H1 (cell line): ENCODE measurements at regions not wholly inside any gene's neighbourhood (a gene's known extent, or its start where the extent isn't known, plus 50 kb on each side); places are given as distances from the start of the nearest gene placed in this dataset.

Experiments used
- EP300 ChIP-seq, 2 experiments: IDR thresholded peaks; 1 replicate in 1 of 2; 2 replicates in 1 of 2; pipeline ENCODE4 v1.6.1; 2011 to 2012; ENCODE audit warnings: low read depth in 2 of 2, low read length in 2 of 2, mild to moderate bottlenecking in 2 of 2, borderline replicate concordance in 1 of 2, inconsistent platforms in 1 of 2, moderate library complexity in 1 of 2
- GABPA ChIP-seq: IDR thresholded peaks from 2 replicates; pipeline ENCODE4 v1.6.1; 2011; ENCODE audit warnings: mild to moderate bottlenecking, low read length, moderate library complexity, borderline replicate concordance; ENCODE audit not compliant: insufficient read depth

GRCh38 chr3:79994397-79994796 lies 226.6 kb upstream of the ROBO1 start:
- TF ChIP-seq EP300 (IDR thresholded peaks at IDR 0.05; ENCODE audit: borderline replicate concordance in 1 of 2, low read depth in 2 of 2, low read length in 2 of 2), result no peak
- TF ChIP-seq GABPA, result no peak
